Stimulated activated CD8-positive, alpha-beta memory T cell treated with anti-CD3 and anti-CD28 coated beads, Interleukin-2, amount 100 ng/mL, for 1 hour (primary cell): ENCODE measurements at regions not wholly inside any gene's neighbourhood (a gene's known extent, or its start where the extent isn't known, plus 50 kb on each side); places are given as distances from the start of the nearest gene placed in this dataset.
"Not testable (repeated sequence)": the region's sequence is repeated elsewhere in the genome, so short reads cannot be mapped to it uniquely, and the experiment has no call there.

Experiments
- DNase-seq, 2 donors: peaks; one replicate each; pipeline ENCODE4 v3.0.0-alpha.2; 2020; ENCODE audit warnings: low read depth in 2 of 2

GRCh38 chr12:88893801-88894200, 313.5 kb upstream of the KITLG start:
- DNase-seq = no peak

DNA sequence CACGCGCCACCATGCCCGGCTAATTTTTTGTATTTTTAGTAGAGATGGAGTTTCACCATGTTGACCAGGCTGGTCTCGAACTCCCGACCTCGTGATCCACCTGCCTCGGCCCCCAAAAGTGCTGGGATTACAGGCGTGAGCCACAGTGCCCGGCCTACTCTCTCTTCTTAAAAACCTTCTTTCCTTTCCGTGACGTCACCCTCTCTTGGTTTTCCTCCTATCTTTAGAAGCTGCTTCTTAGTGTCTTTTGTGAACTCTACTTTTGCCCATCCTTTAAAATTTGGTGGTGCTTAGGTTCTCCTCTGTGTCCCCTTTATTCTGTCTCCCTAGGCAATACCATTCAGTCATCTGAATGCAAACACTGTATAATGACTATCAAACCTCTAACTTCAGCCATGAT, 311.2 kb upstream of the KITLG start:
- not testable (repeated sequence) for DNase-seq

- DNase-seq = no peak
Measured at GRCh38 chr12:88889326-88890110, 309.2 kb upstream of the KITLG start.

- DNase-seq = no peak
Measured at GRCh38 chr12:88884600-88884999, 304.3 kb upstream of the KITLG start.

DNA sequence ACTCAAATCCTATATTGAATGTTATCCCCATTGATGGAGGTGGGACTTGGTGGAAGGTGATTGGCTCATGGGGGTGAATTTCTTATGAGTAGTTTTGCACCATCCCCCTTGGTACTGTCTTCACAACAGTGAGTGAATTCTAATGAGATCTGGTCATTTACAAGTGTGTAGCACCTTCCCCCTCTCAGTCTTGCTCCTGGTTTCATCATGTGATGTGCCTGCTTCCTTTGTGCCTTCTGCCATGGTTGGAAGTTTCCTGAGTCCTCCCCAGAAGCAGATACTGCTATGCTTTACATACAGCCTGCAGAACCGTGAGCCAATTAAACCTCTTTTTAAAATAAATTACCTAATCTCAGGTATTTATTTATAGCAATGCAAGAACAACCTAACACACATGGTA, 302.4 kb upstream of the KITLG start:
- no peak for DNase-seq

GRCh38 chr12:88880051-88880450, 299.8 kb upstream of the KITLG start:
- no peak for DNase-seq

DNA sequence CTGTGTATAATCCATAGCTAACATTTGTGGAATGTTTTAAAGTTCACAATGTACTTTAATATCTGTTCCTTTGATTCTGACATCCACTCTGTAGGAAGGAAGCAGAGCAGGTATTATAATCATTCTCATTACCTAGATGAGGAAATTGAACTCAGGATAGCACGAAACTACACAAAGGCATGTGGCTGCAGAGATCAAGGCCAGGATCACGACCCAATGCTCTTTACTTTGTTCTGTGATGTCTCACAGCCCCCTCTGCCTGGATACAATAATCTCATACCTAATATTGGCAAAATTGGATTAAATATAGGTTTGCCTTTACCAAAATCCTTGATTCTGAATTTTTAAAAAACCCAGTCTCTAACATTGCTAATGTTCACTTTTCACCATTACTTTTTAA, 298.0 kb upstream of the KITLG start:
- DNase-seq = no peak

- DNase-seq = no peak
Measured at GRCh38 chr12:88876857-88877256, 296.6 kb upstream of the KITLG start.

- no peak for DNase-seq
Measured at GRCh38 chr12:88870000-88870737, 289.9 kb upstream of the KITLG start.

DNA sequence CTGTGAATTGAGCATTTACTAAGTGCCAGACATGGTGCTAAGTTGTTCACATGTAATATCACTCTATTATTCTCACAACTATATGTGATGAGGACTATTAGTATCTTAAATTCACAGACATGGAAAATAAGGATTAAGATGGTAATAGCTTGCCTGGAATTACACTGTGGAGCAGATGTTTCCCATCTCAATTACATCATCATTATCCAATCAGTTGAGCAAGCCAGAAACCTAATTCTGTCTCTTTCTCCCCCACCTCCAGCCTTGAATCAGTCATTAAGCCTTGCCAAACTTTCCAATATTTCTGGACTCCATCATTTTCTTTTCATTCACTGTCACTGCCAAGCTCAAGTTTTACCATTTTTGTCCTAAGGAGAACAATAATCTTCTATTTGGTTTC, 287.8 kb upstream of the KITLG start:
- DNase-seq = no peak

- DNase-seq = no peak
Measured at GRCh38 chr12:88867510-88867909, 287.2 kb upstream of the KITLG start.

- no peak for DNase-seq
Measured at GRCh38 chr12:88866881-88867280, 286.6 kb upstream of the KITLG start.

DNA sequence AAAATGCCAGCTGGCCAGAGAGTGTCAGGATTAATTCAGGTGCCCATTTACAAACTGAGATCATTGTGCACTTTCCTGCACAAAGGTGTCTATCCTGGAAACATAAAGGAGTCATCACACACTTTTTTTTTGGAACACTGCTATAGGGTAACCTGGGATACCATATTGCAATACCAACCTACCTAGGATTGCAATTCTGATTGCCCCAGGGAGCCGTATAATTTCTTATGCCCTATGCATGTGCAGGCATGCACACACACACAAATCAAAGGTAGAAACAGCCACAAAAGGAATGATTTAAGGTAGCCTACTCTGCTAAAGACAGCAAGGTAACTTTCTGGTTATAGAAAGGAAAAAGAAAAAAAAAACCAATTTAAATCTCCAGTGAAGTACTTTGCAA, 285.3 kb upstream of the KITLG start:
- no peak for DNase-seq

DNA sequence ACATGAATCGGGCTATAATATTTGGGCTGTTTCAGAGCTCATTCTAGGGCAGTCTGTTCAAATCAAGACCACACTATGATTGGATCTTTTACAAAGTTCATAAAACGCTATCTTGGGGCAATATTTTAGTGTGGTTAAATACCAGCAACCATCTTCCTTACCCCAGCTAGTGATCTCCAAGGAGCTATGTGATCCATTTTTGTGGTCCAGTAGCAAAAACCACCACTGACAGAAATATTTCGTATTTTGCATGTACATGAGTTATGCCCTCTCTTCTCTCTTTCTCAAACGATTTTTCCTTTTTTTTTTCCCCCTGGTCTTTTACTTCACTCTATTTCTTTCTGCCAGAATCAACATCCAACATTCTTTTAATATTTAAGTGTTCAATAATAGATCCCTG, 280.6 kb upstream of the KITLG start:
- DNase-seq = no peak

GRCh38 chr12:88856201-88856600, 275.9 kb upstream of the KITLG start:
- no peak for DNase-seq

- no peak for DNase-seq
Measured at GRCh38 chr12:88855301-88855700, 275.0 kb upstream of the KITLG start.

DNA sequence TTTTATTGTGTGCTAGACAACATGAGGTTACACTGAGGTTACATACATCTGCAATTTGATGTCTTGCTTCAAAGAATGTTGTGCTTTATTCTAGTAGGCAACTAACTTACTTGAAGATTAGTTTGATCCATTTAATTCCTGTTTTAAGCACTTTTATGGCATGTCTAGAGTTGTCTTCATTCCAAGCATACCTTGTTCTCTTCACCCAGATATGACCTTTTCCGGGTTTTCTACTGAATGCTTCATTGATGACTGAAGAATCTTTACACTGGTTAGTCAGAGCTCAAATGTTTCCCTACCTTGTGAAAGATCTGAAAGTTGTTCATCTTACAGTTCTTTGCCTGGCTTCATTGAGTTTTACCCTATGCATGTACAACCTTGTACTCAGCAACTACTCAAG, 274.0 kb upstream of the KITLG start:
- no peak for DNase-seq

- DNase-seq = not testable (repeated sequence)
Measured at GRCh38 chr12:88847246-88847645, 267.0 kb upstream of the KITLG start.

DNA sequence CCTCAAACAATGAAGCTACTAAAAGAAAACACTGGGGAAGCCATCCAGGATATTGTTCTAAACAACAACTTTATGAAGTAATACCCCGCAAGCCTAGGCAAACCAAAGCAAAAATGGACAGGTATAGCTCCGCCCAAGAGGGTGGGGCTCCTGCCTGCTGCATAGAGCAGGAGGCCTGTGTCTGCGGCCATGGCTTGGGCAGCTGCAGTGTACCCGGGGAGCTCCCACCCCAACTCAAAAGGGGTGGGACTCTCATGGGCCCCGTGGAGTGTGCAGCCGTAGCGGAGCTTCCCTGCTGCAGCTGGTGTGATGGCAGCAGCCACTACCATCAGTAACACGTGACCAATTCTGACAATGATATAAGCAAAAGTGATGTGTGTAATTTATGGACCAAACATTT, 264.2 kb upstream of the KITLG start:
- DNase-seq = no peak

GRCh38 chr12:88842314-88842713, 262.0 kb upstream of the KITLG start:
- no peak for DNase-seq

DNA sequence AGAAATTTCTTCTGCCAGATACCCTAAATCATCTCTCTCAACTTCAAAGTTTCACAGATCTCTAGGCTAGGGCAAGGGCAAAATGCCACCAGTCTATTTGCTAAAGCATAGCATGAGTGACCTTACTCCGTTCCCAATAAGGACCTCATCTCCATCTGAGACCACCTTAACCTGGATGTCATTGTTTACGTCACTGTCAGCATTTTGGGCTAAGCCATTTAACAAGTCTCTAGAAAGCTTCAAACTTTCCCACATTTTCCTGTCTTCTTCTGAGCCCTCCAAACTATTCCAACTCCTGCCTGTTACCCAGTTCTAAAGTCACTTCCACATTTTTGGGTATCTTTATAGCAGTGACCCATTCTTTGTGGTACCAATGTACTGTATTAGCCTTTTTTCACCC, 259.2 kb upstream of the KITLG start:
- no peak for DNase-seq

- DNase-seq = no peak
Measured at GRCh38 chr12:88836156-88836555, 255.9 kb upstream of the KITLG start.

DNA sequence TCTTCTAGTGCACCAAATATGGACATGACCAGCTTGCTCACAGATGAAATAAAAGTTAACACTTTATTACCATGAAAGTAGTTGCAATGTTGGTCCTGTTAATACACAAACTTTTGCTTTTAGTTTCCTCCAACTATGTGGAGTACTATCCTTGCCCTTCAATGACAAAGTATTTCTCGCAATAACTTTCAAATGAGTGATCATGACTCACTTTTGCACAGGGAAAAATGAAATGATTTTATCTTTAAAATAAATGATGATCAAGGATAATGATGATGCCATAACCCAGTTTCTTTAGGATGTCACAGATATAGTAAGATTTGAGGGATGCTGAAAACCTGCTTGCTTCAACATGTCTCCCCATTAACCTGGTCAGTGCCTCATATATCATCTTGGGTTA, 254.0 kb upstream of the KITLG start:
- DNase-seq = no peak
